Transverse colon (tissue), 4 donors: ENCODE measurements at regions not wholly inside any gene's neighbourhood (a gene's known extent, or its start where the extent isn't known, plus 50 kb on each side); places are given as distances from the start of the nearest gene placed in this dataset.

Experiments used
- DNase-seq: peaks from one replicate; pipeline ENCODE4 v3.0.0-alpha.2; 2019
- H3K27ac ChIP-seq, 4 donors: fragments of 200-600 bp; sonication (generic); 2 replicates each; pipeline ENCODE4 v1.5.1; 2016 to 2018; ENCODE audit warnings: inconsistent platforms in 4 of 4
- H3K27me3 ChIP-seq: fragments of 200-600 bp; sonication (generic); 2 replicates; pipeline ENCODE4 v1.5.1; 2017; ENCODE audit warnings: inconsistent platforms
- H3K36me3 ChIP-seq, 4 donors: fragments of 200-600 bp; sonication (generic); 2 replicates each; pipeline ENCODE4 v1.5.1; 2017 to 2019; ENCODE audit warnings: inconsistent platforms in 4 of 4
- H3K4me1 ChIP-seq, 4 donors: fragments of 200-600 bp; sonication (generic); 2 replicates each; pipeline ENCODE4 v1.5.1; 2017 to 2020; ENCODE audit warnings: inconsistent platforms in 4 of 4
- H3K4me3 ChIP-seq, 4 donors: fragments of 200-600 bp; sonication (generic); 1 replicate in 1 of 4; 2 replicates in 3 of 4; pipeline versions ENCODE4 v1.5.1 to v1.6.1; 2017 to 2019; ENCODE audit warnings: inconsistent platforms in 4 of 4
- H3K9me3 ChIP-seq, 2 donors: fragments of 200-600 bp; sonication (generic); 2 replicates each; pipeline ENCODE4 v1.5.1; 2017 to 2019; ENCODE audit warnings: inconsistent platforms in 2 of 2
- EP300 ChIP-seq: sonication (generic); formaldehyde crosslinking; IDR thresholded peaks from one replicate; pipeline ENCODE4 v1.6.1; 2017; ENCODE audit warnings: antibody characterized with exemption, low read depth
- POLR2A ChIP-seq: fragments of 450-650 bp; IDR thresholded peaks from one replicate; pipeline ENCODE4 v1.6.1; 2016; ENCODE audit warnings: antibody characterized with exemption, mild to moderate bottlenecking, moderate library complexity
- POLR2AphosphoS5 ChIP-seq, 3 donors: sonication (generic); formaldehyde crosslinking; IDR thresholded peaks; one replicate each; pipeline ENCODE4 v1.6.1; 2016; ENCODE audit warnings: antibody characterized with exemption in 3 of 3
- WGBS, 2 donors: methylation state at CpG; one replicate each; pipeline ENCODE4 v1.1.5; 2018; ENCODE audit warnings: low coverage in 1 of 2; 5-methylcytosine and 5-hydroxymethylcytosine counted together
- in situ Hi-C, 4 donors: fragments of 200-750 bp; cut with MboI; loops; one replicate each; pipeline versions ENCODE4 v1.15.0 to v1.15.1; 2017; ENCODE audit warnings: low sequenced_read_pairs in 3 of 4, low pct_ligation_motif_present in 1 of 4, low pct_unique_long_range_greater_than_20kb in 1 of 4
- intact Hi-C: fragments of 100-400 bp; cut with DNase I; formaldehyde crosslinking; loops from one replicate; pipeline ENCODE4 v1.15.1; 2023; ENCODE audit warnings: low total_unique reads
- TF ChIP-seq, protein P1 (sequence below), 5 experiments: fragments of 200-600 bp in 3 of 5; fragments of 450-650 bp in 2 of 5; sonication (generic) in 3 of 5; IDR thresholded peaks; 1 replicate in 2 of 5; 2 replicates in 3 of 5; pipeline ENCODE4 v1.5.1; 2016 to 2017; ENCODE audit warnings: antibody characterized with exemption in 5 of 5, inconsistent platforms in 3 of 5, mild to moderate bottlenecking in 2 of 5, moderate library complexity in 1 of 5

DNA sequence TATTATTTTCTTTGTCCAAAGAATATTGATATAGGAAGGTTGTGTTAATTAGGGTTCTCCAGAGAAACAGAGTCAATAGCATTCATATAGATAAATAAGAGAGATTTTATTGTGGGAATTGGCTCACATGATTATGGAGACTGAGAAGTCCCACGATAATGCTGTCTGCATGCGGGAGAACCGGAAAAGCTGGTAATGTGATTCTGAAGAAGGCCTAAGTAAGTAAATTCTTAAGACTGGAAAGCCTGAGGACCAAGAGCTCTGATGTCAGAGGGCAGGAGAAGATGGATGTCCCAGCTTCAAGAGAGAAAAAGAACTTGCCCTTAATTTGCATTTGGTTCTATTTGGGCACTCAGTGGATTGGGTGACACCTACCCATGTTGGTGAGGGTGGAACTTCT lies 307.4 kb upstream of the C9orf72 start:
- intact Hi-C loops, result no loop called here
- no peaks in the 10 kb centered on the region for H3K36me3 ChIP-seq
- H3K4me1 ChIP-seq, result no peaks in the 10 kb centered on the region
- no peak overlapping the region for H3K27ac ChIP-seq
- no peaks in the 10 kb centered on the region for H3K27me3 ChIP-seq
- no peak for DNase-seq
- WGBS, 2 donors, result 73 to 88% methylated on average over 3 of the region's 3 CpGs
- no peak for TF ChIP-seq POLR2A
- no peak for TF ChIP-seq EP300
- TF ChIP-seq, protein P1, sequence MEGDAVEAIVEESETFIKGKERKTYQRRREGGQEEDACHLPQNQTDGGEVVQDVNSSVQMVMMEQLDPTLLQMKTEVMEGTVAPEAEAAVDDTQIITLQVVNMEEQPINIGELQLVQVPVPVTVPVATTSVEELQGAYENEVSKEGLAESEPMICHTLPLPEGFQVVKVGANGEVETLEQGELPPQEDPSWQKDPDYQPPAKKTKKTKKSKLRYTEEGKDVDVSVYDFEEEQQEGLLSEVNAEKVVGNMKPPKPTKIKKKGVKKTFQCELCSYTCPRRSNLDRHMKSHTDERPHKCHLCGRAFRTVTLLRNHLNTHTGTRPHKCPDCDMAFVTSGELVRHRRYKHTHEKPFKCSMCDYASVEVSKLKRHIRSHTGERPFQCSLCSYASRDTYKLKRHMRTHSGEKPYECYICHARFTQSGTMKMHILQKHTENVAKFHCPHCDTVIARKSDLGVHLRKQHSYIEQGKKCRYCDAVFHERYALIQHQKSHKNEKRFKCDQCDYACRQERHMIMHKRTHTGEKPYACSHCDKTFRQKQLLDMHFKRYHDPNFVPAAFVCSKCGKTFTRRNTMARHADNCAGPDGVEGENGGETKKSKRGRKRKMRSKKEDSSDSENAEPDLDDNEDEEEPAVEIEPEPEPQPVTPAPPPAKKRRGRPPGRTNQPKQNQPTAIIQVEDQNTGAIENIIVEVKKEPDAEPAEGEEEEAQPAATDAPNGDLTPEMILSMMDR (IDR thresholded peaks at IDR 0.05), result no peak
- in situ Hi-C loops, result no loop called here
- no peak overlapping the region for H3K4me3 ChIP-seq
- no peaks in the 10 kb centered on the region for H3K9me3 ChIP-seq

DNA sequence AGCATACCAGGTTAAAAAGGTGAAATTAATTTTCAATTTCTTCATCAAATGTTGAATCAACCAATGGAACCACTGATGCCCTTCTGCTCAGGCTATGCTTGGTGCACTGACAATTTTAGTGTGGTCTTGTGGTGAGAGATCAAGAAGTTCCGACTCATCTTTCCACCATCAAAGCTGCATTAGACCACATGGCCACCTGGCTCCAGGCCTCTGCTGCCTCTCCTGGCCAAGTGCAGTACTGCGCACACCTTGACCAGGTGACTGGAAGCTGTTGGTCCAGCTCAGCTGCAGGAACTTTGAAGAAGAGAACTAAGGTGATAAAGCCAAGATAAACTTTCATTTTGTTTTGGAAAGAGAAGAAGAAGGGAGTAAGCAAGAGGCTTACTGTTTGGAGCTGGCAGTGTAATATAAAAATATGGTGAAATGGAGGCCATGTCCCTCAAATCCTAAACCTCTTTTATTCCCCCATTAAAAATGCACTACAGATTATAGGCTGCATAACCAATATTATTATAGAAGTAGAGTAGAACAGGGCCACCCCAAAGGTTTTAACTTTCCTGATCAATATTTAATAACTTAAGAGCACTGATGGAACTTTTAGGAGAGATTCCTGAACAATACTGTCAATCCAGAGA lies 315.5 kb upstream of the C9orf72 start:
- H3K9me3 ChIP-seq, result no peaks in the 10 kb centered on the region
- H3K4me3 ChIP-seq, result no peak overlapping the region
- peak; percentile 33 for DNase-seq
- no peaks in the 10 kb centered on the region for H3K36me3 ChIP-seq
- WGBS, 2 donors, result 65 to 100% methylated on average over 1 to 2 of the region's 2 CpGs
- TF ChIP-seq, protein P1 (IDR thresholded peaks at IDR 0.05), result peak in 4 of 5 experiments; percentile 52 to 67 (median 60)
- TF ChIP-seq POLR2A (no peak), EP300 (no peak), POLR2AphosphoS5 (IDR thresholded peaks at IDR 0.05) (no peak)
- H3K4me1 ChIP-seq, result no peaks in the 10 kb centered on the region
- in situ Hi-C loops (no loop called here), intact Hi-C loops (no loop called here)
- no peaks in the 10 kb centered on the region for H3K27me3 ChIP-seq
- no peak overlapping the region for H3K27ac ChIP-seq

DNA sequence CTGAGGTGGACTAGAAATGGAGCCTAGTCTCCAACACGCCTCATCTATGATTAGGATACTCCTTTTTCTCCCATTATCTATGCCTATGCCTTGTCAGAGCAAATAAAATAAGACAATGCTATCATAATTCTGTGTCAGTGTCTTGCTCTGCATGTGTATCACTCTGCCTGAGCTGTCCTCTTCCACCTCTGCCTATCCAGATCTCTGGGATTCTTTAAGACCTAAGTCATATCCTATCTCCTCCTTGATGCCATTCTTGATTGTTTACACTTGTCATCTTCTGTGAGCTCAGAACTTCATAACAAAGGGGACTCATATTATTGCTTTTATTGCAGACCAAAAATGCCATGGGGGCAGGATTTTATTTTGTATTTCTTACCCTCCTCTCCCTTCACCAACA lies 351.2 kb upstream of the C9orf72 start:
- in situ Hi-C loops (no loop called here), intact Hi-C loops (no loop called here)
- H3K4me1 ChIP-seq, result no peaks in the 10 kb centered on the region
- no peak for DNase-seq
- 60 to 63% methylated on average over 1 of the region's 1 CpG for WGBS, 2 donors
- no peak overlapping the region for H3K4me3 ChIP-seq
- H3K36me3 ChIP-seq, result no peaks in the 10 kb centered on the region
- H3K27me3 ChIP-seq, result no peaks in the 10 kb centered on the region
- no peak overlapping the region for H3K27ac ChIP-seq
- H3K9me3 ChIP-seq, result no peaks in the 10 kb centered on the region
- TF ChIP-seq, protein P1 (IDR thresholded peaks at IDR 0.05), result no peak
- no peak for TF ChIP-seq POLR2AphosphoS5 (IDR thresholded peaks at IDR 0.05)
- TF ChIP-seq EP300, result no peak
- no peak for TF ChIP-seq POLR2A

- Histone ChIP-seq H3K36me3 (no peaks in the 10 kb centered on the region), H3K4me1 (no peaks in the 10 kb centered on the region), H3K9me3 (no peaks in the 10 kb centered on the region), H3K27me3 (no peaks in the 10 kb centered on the region), H3K27ac (no peak overlapping the region), H3K4me3 (no peak overlapping the region)
- whole genome bisulfite sequencing, 2 donors, result 43 to 59% methylated on average over 4 of the region's 4 CpGs
- TF ChIP-seq EP300, result no peak
- no peak for TF ChIP-seq POLR2AphosphoS5 (IDR thresholded peaks at IDR 0.05)
- no peak for TF ChIP-seq POLR2A
- TF ChIP-seq, protein P1 (IDR thresholded peaks at IDR 0.05), result no peak
- DNase-seq, result no peak
- intact Hi-C loops, result no loop called here
- in situ Hi-C loops, result no loop called here
Measured at GRCh38 chr9:27925815-27926214, 352.5 kb upstream of the C9orf72 start.
